IPS-11a (cell line): ENCODE measurements at regions not wholly inside any gene's neighbourhood (a gene's known extent, or its start where the extent isn't known, plus 50 kb on each side); places are given as distances from the start of the nearest gene placed in this dataset.

Experiments used
- H3K4me3 ChIP-seq: one replicate; pipeline ENCODE4 v1.5.1; 2013; ENCODE audit warnings: low read depth, low read length, control low read depth

- H3K4me3 ChIP-seq, result no peak overlapping the region
Observed at GRCh38 chr14:86601813-86602212, 1071.9 kb downstream of the FLRT2 start.

DNA sequence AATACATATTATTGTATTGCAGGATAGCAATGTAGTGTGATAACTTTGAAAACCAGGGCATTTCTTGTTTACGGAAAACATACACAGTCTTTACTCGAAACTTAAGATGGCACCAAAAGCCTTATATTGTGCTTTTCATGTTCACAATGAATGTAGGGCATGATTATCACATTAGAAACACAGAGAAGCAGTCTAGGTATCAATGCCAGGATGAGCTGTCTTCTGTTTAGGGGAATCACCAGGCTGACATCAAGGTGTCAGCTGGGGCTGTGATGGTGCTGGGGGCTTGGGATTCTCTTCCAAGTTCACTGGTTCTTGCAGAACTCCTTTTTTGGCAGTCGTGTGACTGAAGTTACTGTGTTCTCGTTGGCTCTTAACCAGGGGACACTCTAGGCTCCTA, 1067.3 kb downstream of the FLRT2 start:
- no peak overlapping the region for H3K4me3 ChIP-seq

DNA sequence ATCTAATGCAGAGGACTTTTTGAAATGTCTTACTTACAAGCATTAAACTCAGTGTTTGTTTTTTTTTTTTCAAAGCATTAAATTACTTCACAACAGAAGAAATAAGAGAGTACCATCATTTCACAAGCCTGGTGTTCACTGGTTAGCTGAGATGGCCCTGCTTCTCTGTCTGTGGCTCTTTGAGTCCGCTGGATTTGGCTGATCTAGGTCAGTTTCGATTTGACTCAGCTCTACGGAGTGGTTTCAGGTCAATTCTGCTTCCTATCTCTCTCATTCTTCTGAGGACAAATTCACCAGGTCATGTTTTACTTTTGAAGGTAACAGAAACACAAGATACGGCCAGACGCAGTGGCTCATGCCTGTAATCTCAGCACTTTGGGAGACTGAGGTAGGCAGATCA, 1066.1 kb downstream of the FLRT2 start:
- no peak overlapping the region for H3K4me3 ChIP-seq

- no peak overlapping the region for H3K4me3 ChIP-seq
Observed at GRCh38 chr14:86575141-86575540, 1045.2 kb downstream of the FLRT2 start.

GRCh38 chr14:86574778-86575129, 1044.8 kb downstream of the FLRT2 start:
- H3K4me3 ChIP-seq, result no peak overlapping the region

- H3K4me3 ChIP-seq, result no peak overlapping the region
Observed at GRCh38 chr14:86574051-86574777, 1044.3 kb downstream of the FLRT2 start.

DNA sequence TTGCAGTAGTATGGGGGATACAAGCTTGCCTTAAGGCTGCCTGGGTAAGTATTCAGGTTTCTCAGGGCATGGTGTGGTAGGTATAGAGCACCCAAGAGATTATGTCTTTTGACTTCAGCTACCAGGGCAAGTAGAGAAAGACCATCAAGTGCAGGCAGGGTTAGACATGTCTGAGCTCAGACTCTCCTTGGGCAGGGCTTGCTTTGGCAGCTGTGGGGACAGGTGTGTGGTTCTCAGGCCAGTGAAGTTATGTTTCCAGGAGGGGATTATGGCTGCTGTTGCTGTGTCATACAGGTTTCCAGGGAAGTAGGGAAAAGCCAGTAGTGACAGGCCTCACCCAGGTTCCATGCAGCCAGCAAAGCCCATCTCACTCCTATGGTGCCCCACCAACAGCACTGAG, 1040.4 kb downstream of the FLRT2 start:
- H3K4me3 ChIP-seq, result no peak overlapping the region

- H3K4me3 ChIP-seq, result no peak overlapping the region
Observed at GRCh38 chr14:86543521-86543920, 1013.6 kb downstream of the FLRT2 start.

- no peak overlapping the region for H3K4me3 ChIP-seq
Observed at GRCh38 chr14:86541972-86542371, 1012.0 kb downstream of the FLRT2 start.

GRCh38 chr14:86540636-86541247, 1010.8 kb downstream of the FLRT2 start:
- no peak overlapping the region for H3K4me3 ChIP-seq

GRCh38 chr14:86539361-86540070, 1009.6 kb downstream of the FLRT2 start:
- no peak overlapping the region for H3K4me3 ChIP-seq

DNA sequence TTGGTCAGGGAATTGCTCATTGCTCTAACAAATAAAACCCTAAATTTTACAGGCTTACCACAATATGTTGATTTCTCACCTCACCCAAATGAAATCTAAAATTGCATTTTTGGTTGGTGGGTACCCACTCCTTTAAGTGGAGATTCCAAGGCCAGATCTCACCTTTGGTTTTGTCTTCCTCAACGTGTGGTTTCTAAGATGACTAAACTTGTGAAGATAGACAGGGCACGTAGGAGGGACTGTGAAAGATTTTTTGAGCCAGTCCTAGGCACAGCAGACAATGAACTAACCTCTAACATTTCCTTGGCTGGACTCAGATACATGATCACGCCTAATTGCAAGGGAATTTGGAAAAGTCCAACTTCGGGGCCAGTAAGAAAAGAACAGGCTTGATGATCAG, 1003.9 kb downstream of the FLRT2 start:
- H3K4me3 ChIP-seq, result no peak overlapping the region

GRCh38 chr14:86532219-86532618, 1002.3 kb downstream of the FLRT2 start:
- H3K4me3 ChIP-seq, result no peak overlapping the region

DNA sequence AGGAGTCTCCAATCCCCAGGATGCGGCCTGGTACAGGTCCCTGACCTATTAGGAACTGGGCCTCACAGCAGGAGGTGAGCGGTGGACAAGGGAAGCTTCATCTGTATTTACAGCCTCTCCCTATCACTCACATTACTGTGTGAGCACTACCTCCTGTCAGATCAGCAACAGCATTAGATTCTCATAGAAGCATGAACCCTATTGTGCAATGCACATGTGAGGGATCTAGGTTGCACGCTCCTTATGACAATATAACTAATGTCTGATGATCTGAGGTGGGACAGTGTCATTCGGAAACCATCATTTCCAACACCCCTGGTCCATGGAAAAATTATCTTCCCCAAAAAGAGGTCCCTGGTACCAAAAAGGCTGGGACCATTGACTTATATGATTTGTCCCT, 1000.5 kb downstream of the FLRT2 start:
- no peak overlapping the region for H3K4me3 ChIP-seq

GRCh38 chr14:86527312-86527711, 997.4 kb downstream of the FLRT2 start:
- H3K4me3 ChIP-seq, result no peak overlapping the region

DNA sequence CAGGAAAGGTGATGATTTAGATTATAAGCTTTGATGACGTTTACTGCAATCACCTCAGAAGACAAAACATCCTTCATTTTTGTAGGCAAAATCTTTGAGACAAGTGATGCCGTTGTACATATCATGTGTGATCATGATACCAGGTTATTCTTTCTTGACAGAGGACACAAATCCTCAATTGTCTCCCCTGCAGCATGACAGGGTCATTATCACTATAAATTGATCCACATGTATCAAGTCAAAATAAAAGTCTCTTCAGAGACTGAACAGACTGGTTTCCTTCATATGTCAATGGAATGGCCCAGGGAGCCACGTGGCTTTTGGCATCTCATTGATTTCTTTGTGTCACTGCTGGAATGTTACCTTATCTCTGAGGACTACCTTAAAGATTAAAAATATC, 995.7 kb downstream of the FLRT2 start:
- H3K4me3 ChIP-seq, result no peak overlapping the region

DNA sequence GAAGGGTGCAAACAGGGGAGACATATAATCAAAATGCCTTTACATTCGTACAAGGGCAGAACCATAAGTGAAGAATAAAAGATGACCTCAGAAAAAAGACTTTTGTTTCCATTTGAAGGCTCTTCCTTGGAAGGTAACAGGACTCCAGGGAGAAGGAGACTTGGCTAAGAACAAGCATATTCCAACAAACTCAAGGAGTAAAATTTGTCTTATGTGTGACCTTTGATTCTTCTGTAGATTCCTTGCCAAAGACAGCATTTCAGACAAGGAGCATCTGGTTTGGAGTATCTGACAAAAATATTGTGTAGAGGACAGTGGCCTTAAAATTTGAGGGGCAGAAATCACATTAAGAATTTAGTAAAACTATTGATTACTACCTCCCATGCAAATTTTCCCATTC, 991.9 kb downstream of the FLRT2 start:
- no peak overlapping the region for H3K4me3 ChIP-seq

- H3K4me3 ChIP-seq, result no peak overlapping the region
Observed at GRCh38 chr14:86521031-86521730, 991.2 kb downstream of the FLRT2 start.

DNA sequence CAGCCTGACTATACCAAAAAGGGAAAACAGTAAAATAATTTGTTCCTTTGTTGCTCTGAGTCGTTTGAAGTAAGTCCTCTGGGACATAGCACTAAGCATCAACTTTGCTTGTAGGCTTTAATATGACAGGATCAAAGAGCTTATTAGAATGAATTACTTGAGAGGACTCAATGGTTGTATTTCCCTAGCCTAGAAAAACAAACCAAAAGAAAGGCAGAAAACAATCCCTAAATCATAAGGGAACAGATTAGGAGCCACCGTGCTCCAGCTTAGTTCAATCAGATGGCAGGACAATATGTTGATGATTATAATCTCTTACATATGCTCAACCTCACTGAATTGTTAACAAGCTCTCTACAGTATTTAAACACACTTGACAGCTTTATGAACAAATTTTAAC, 988.4 kb downstream of the FLRT2 start:
- no peak overlapping the region for H3K4me3 ChIP-seq

GRCh38 chr14:86515195-86515594, 985.3 kb downstream of the FLRT2 start:
- no peak overlapping the region for H3K4me3 ChIP-seq

GRCh38 chr14:86513564-86513963, 983.6 kb downstream of the FLRT2 start:
- H3K4me3 ChIP-seq, result no peak overlapping the region

GRCh38 chr14:86513056-86513455, 983.1 kb downstream of the FLRT2 start:
- H3K4me3 ChIP-seq, result no peak overlapping the region
